COLO668 (cell line): ENCODE measurements at regions not wholly inside any gene's neighbourhood (a gene's known extent, or its start where the extent isn't known, plus 50 kb on each side); places are given as distances from the start of the nearest gene placed in this dataset.
"Not testable (repeated sequence)": the region's sequence is repeated elsewhere in the genome, so short reads cannot be mapped to it uniquely, and the experiment has no call there.

ENCODE experiments used
- DNase-seq: peaks from one replicate; lab custom pipeline; 2025; ENCODE audit not compliant: unreplicated experiment; lab: John Stamatoyannopoulos, UW

DNA sequence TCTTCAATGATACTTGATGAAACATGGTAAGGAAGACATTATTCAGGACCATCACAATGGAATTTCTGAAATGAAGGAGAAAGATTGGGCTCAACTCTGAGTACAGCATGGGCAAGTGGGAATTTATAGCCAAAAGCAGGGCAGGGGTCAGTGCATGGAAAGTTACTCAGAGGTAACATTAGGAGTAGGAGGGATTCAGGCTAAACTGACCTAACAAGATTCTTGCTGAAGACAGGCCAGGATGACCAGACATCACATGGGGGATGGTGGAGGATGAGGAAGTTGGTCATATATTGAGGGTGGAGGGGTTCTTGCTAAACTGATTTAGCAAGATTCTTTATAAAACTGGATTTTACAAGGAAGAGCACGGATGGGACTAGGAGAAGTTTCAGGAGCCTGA is 489.8 kb downstream of the ADCYAP1 start:
- DNase-seq, result no peak

DNA sequence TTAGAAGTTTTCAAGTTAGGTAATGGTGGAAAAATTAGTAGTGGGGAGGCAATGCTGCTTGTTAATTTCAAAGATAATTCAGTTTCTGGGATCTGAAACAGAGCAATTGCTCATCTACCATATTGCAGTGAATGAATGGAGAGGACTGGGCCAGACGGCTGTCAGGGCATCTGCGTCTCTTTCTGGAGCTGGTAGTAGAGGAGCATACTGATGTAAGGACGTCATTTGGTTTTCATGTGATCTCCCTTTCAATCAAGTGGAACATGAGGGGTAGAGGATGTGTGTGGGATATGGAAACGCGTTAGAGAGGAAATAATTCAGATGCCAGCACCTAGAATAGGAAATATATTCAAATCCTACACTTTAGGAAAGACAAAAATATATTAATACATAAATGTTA is 490.3 kb downstream of the ADCYAP1 start:
- no peak for DNase-seq

DNA sequence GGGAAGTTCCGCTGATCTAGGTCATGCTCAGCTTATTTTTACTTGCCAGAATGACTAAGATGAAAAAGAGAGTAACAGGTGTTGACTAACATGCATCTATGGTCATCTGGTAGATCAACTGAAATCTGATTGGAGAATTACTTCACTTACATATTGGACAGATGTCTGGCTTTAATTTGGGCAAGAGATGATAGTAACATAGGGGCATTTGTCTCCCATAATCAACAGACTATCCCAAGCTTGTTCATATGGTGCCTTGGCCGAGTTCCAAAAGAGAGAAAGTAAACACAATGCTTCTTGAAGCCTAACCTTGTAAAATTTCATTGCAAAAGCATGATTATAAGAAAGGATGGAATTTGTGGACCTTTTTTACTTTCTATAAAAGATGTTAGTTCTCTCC is 503.7 kb downstream of the ADCYAP1 start:
- no peak for DNase-seq

DNA sequence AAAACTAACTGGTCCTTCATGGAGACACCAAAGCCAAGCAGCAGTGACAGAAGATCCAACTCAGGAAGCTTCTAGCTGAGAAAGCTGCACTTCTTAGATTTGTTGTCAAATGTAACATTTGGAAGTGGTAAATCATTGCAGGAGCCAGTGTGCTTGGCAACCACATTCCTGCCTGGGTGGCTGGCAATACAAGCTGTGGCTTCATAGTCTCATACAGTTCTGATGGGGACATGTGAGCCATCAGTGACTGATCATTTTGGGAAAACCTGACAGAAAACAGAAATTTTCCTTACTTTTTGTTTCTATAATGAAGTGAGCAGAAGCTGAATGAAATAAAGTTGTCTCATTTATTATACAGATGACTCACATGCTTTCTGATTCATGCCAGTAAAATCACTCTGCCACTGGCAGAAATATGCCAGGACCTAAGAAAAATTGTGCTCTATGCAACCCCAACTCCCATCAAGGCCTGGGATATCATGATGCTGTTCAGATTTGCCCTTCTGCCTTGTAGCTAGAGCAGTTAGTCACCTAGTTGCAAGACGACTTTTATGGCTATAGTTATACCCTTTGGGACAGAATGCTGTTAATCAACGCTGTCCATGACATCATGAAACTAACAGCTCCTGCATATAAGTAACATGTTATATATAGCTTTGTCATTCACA is 508.1 kb downstream of the ADCYAP1 start:
- no peak for DNase-seq

DNA sequence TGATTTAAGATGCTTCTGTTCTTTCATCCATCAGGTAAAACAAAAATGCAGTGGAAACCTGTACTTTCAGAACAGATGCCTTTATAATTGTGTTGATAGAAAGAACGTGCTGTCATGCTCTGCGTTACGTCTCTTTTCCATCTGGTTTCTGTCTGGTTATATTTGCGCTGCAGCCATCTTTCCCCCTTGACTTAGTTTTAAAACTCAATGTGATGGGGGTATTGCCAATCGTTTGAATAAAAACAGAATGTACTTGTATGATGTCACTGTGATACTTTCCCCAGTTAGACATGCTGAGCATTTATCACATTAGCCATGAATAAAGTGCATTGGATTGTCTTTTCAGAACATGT is 508.6 kb downstream of the ADCYAP1 start:
- no peak for DNase-seq

DNA sequence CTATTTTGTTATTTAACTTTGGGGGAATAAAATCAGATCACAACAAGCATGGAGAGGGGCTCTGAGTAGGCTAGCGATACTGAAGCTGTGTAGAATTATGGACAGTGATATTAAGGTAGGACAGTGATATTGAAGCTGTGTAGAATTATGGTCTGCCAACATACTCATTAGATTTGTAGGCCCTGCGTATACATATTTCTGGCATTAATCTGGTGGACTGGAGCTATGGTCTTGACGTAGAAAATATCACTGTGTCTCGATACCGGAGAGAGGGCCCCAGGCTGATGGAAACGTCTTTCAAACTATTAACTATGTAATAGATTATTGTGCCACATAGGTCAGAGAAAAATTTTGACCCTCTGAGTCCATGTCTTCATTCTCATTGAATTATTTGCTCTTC is 511.4 kb downstream of the ADCYAP1 start:
- DNase-seq, result no peak

DNA sequence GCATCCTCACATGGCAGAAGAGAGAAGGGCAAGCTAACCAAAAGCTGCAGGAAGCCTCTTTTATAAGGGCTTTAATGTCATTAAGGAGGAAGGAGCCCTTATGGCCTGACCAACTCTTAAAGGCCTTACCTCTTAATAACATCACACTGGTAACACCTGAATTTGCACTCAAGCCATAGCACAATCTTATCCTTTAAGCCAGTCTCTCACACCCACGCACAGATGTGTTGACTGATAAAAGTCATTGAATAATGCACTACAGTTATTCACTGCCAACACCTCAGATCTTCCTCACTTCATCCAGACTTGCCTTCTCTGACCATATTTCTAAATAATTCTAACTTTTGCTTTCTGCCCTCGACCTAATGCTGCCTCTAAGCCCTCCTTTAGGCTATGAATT is 516.8 kb downstream of the ADCYAP1 start:
- DNase-seq, result no peak

DNA sequence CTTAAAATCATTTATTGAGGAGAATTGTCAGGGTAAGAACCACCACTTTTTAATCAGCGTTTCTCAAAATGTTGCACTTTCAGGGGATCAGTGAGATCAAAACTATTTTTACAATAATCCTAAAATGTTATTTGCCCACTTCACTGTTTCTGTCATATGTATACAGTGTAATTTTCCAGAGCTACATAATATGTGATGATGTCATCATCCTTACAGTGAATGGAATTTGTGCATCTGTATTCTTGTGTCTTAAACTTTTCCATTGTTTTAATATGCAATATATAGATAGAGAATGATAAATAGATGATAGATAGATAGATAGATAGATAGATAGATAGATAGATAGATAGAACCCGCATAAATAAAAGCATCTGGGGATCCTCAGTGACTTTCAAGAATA is 518.0 kb downstream of the ADCYAP1 start:
- no peak for DNase-seq

DNA sequence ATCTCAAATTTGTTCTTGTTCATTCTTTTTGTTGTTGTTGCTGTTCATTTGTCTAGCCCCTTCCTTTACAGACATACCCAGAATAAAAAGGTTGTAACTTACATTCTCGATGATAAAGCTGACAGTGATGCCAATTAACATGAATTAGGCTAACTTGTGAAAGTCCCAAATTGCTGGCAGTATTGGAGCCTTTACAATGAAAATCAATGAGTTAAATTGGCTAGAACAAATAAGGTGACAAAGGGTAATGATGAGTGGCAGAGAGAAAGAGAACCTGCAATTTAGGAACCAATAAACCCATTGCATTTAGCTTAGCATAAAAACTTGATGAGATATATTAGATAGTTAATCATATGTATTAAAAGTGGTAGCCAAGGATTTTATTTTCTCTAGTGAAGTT is 521.0 kb downstream of the ADCYAP1 start:
- no peak for DNase-seq

DNA sequence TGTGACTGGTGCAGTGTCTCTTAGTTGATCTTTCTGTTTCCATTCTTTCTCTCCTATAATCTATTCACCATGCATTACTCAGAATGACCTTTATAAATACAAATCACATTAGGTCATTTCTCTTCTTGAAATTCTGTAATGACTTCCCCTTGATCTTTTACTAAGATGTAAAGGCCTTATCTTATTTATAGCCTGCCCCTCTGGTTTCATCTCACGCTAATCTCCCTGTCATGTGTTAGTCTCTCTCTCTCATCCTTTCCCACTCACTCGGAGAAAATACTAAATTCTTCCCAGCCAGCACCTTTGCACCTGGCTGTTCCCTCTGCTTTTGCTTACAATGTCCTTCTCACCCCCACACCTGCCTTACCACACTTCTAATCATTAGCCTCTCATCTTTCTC is 530.8 kb downstream of the ADCYAP1 start:
- DNase-seq, result no peak

DNA sequence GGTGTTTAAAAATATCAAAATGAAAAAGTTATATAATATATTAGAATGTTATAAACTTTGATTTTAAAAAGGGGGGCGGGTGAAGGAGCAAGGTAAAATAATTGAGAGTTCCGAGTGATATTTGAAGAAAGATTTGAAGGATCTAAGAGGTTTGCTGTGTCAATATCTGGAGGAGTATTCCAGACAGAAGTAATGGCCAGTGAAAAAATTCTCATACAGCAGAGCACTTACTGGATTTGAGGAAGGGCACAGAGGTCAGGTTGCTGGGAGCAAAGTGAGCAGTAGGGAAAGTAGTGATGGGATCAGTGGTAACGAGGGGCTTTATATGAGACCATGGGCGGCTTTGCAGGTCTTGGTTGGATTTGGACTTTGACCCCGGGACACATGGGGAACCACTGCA is 531.5 kb downstream of the ADCYAP1 start:
- no peak for DNase-seq

DNA sequence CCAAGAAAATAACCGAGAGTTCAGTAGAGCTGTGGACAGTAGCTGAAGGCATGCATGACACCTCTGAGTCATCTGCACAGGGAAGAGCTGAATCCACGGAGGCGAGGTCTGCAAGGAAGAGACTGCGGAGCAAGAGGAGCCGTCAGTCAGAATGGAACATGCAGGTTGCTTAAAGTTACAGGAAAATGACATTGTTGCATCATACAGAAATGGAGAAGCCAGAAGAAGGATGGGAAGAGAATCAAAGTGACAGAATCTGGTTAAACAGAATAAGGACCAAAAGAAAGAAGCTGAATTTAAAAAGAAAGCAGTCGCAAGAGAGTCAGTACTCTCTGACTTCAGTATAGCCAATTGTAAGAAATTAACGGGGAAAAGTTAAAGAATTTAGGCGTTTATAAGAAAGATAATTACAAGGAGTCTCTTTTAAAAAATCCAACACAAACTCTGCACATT is 533.8 kb downstream of the ADCYAP1 start:
- no peak for DNase-seq

DNA sequence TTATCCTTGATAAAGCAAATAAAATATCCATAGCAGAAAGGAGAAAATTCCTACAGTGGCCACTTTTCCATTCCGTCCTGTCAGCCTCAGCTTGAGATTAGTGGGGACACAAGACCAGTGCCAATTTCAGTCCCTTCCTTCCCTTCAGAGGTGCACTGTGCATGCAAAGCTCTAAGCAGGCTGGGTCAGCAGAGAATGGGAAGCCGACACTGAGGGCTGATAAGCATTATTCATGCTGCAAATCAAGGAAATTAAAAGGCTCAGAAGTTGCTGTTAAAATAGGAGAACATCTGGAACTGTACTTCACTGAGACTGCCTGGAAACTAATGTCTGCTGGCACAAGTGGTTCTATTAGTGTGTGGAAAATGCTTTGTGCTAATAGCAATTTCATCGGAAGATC is 534.3 kb downstream of the ADCYAP1 start:
- no peak for DNase-seq

DNA sequence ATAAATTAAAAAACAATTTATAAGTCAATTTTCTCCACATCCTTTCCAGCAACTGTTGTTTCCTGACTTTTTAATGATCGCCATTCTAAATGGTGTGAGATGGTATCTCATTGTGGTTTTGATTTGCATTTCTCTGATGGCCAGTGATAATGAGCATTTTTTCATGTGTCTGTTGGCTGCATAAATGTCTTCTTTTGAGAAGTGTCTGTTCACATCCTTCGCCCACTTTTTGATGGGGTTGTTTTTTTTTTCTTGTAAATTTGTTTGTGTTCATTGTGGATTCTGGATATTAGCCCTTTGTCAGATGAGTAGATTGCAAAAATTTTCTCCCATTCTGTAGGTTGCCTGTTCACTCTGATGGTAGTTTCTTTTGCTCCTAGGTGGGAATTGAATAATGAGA is 539.4 kb downstream of the ADCYAP1 start:
- not testable (repeated sequence) for DNase-seq

DNA sequence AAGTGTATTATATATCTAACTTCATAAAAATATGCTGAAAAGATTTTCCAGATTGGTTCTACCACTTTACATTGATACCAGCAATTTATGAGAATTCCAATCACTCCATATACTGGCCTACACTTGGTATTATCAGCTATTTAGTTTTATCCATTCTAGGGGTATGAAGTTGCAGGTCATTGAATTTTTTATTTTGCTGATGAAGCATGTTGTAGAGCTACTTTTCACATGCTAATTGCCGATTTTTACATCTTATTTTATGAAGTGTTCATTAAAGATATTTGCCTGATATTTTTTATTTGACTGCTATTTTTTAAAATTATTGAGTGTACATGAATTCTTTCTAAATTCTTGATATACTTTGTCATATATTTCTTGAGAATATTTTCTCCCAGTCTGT is 542.1 kb downstream of the ADCYAP1 start:
- DNase-seq, result no peak

DNA sequence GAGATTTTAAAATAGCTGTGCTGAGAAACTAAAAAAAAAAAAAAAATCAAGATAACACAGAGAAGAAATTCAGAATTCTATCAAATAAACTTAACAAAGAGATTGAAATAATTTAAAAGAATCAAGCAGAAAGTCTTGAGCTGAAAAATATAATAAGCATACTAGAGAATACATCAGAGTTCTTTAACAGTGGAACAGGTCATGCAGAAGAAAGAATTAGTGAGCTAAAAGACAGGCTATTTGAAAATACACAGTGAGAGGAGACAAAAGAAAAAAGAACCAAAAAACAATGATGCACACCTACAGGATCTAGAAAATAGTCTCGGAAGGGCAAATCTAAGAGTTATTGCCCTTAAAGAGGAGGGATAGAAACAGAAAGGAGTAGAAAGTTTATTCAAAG is 548.1 kb downstream of the ADCYAP1 start:
- no peak for DNase-seq

DNA sequence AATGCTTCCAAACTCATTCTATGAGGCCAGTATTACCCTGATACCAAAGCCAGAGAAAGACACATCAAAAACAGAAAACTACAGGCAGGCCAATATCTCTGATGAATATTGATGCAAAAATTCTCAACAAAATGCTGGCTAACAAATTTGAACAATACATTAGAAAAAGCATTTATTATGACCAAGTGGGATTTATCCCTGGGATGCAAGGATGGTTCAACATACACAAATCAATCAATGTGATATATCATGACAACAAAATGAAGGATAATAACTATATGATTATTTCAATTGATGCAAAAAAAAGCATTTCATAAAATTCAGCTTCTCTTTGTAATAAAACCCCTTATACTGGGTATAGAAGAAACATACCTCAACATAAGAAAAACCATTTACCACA is 550.9 kb downstream of the ADCYAP1 start:
- no peak for DNase-seq

DNA sequence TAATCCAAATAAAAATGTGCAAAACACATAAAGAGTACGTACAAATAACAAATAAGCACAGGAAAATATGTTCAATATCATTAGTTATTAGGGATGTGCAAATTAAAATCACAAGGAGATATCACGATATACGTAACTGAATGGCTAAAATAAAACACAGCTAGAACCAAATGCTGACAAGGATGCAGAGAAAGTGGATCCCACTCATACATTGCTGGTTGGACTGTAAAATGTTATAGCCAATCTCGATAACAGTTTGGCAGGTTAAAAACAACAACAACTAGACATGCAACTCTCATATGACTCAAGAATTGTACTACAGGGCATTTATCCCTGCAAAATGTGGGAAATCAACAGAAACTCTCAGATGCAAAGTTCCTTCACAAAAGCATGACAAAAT is 553.9 kb downstream of the ADCYAP1 start:
- DNase-seq, result no peak

DNA sequence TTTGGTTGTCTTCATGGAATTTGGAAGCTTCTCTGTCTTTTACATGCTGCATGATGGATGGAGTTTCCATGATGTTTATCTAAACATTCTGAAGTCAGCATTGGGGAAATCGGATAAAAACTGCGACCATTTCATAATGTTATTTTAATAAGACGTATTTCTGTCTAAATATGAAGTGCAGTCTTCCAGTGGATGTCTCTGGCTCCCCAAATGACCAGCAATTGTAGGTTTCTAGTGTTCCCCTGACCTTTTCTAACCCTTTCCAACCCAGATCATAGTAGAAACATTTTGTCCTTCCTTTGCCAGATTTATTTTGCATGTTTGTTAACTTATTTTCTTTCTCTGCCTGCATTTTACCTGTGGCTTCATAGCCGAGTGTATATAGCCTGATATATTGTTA is 559.3 kb downstream of the ADCYAP1 start:
- DNase-seq, result no peak

DNA sequence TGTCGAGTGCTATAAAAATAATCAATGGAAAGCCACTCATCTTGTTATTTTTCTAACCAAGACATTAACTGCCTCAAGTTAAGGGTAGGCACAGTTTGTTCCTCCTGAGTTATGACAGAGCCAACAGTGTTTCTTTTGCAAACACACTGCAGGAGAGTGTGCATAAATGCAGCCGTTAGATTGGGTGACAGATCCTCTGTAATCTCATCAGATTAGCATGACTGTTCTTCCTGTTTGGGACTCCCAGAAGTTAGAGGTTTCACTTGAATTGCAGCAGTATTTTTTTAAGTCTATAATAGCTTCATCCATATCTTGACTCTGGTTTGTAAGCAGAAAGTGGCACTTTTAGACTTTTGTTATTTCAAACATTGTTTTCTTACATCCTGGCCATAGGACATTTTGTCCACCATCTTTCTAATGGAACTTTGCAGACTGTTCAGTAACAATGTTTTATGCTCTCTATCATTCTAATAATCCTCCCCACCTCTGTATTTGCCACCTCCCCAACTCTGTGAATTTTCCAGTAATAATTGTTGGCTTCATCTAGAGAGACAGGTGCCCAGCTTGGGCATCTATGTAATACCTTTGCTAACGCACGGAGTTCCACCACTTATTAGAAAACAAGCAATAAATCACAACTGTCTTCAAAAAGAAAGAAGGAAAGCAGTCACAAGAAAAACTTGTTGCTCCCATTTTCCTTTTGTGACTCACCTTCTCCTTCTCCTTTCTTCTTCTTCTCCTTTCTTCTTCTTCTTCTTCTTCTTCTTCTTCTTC is 560.0 kb downstream of the ADCYAP1 start:
- no peak for DNase-seq

DNA sequence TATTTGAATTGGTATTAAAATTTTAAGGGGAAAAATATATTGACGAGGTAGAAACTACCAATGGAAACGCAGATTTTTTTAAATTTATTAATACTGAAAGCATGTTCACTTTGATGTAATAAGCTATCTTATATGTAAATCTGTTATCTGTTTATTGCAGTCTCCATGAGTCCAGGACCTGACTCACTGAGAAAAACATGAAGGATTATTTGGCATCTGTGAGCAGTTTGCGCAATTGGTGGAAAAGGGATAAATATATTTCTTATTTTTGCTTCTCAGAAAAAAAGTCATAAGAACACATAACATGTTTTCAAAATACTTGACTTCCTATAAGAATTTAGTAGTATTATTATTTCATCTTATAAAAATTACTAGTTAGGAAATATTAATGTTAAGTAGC is 561.4 kb downstream of the ADCYAP1 start:
- no peak for DNase-seq

DNA sequence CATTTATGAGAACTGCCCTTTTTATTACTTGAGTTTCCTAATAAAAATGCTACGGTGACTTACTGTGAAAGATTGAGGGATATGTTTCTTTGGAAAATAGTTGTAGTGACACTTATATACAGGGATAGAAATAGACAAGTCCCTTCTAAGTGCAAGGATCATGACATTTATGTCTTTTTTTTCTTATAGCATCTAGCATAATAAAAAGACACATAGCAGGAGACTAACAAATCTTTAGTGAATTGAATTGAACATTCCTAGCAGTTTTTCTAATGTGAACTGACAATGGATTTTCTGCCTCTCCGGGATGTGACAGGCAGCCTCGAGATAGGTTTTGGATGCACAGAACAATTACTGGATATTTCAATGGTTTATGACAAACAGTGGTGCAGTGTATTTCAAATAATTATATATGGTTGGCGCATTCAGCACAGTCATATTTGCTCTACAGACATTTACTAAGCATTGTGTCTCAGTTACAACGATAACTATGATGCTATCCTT is 562.8 kb downstream of the ADCYAP1 start:
- no peak for DNase-seq

DNA sequence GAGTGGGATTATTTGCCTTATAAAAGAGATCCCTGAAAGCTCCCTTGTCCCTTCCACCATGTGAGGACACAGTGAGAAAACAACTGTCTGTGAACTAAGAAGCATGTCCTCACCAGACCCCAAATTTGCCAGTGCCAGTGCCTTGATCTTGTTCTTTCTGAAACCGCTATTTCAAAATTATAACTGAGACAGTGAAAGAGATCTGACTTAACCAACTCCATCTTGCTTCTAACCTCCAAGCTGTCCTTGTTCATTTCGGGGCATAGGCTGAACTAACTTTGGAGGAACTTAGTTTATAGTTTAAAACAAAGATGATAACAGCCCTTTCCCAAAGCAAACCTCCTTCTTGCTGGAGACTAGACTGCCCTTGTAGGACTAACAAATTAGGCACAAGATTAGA is 563.9 kb downstream of the ADCYAP1 start:
- no peak for DNase-seq
